Mucosa of descending colon (tissue), 3 donors: ENCODE measurements at regions not wholly inside any gene's neighbourhood (a gene's known extent, or its start where the extent isn't known, plus 50 kb on each side); places are given as distances from the start of the nearest gene placed in this dataset.

Source experiments
- ATAC-seq: fragments of 200-7000 bp; cut with Tn5 transposase; one replicate; pipeline ENCODE4 v1.9.1; 2020; ENCODE audit warnings: mild to moderate bottlenecking, moderate library complexity
- DNase-seq, 3 donors: peaks; one replicate each; pipeline ENCODE4 v3.0.0-alpha.2; 2020
- H3K36me3 ChIP-seq: fragments of 200-600 bp; one replicate; pipeline ENCODE4 v1.8.0; 2021; ENCODE audit warnings: low read depth, mild to moderate bottlenecking
- H3K4me1 ChIP-seq: fragments of 200-600 bp; one replicate; pipeline ENCODE4 v1.8.0; 2021; ENCODE audit warnings: low read depth, mild to moderate bottlenecking
- H3K4me3 ChIP-seq: fragments of 200-600 bp; one replicate; pipeline ENCODE4 v1.8.0; 2021; ENCODE audit warnings: mild to moderate bottlenecking
- H3K9me3 ChIP-seq: fragments of 200-600 bp; one replicate; pipeline ENCODE4 v1.8.0; 2021; ENCODE audit warnings: mild to moderate bottlenecking
- intact Hi-C, 2 donors: fragments of 100-400 bp; cut with DNase I in 1 of 2; cut with micrococcal nuclease in 1 of 2; formaldehyde crosslinking; loops; one replicate each; pipeline versions ENCODE4 v1.11.0 to v1.11.1; 2022; cut with DNase I, micrococcal nuclease
- TF ChIP-seq, protein P1 (sequence below): fragments of 200-600 bp; IDR thresholded peaks from one replicate; pipeline ENCODE4 v1.8.0; 2022; ENCODE audit warnings: antibody characterized with exemption, mild to moderate bottlenecking
- donor health status: DM: no; HTN: no; CAD: no; lungs with moderate emphysema.
- donor health status: DM: no; HTN: no; CAD: no.
- donor health status: DM: no; HTN: yes; CAD: no.

DNA sequence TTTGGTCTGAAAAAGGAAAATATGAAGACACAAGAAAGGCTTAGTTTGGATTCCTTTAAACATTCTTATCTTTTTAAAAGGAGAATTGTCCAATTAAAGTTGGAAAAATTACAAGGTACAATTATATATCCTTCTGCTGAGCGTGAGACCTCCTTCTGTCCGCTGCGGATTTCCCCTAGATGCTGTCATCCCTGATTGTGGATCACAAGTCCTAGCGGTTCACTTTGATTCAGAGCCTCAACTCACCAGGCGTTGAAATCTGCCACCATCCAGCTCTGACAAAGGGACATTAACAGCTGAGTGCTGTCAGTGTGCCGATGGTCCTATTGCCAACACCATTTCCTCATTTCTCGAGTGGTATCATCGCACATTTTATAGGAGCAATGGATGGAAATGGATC, 73.1 kb upstream of the PTER start:
- TF ChIP-seq, protein P1, sequence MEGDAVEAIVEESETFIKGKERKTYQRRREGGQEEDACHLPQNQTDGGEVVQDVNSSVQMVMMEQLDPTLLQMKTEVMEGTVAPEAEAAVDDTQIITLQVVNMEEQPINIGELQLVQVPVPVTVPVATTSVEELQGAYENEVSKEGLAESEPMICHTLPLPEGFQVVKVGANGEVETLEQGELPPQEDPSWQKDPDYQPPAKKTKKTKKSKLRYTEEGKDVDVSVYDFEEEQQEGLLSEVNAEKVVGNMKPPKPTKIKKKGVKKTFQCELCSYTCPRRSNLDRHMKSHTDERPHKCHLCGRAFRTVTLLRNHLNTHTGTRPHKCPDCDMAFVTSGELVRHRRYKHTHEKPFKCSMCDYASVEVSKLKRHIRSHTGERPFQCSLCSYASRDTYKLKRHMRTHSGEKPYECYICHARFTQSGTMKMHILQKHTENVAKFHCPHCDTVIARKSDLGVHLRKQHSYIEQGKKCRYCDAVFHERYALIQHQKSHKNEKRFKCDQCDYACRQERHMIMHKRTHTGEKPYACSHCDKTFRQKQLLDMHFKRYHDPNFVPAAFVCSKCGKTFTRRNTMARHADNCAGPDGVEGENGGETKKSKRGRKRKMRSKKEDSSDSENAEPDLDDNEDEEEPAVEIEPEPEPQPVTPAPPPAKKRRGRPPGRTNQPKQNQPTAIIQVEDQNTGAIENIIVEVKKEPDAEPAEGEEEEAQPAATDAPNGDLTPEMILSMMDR: no peak
- H3K4me3 ChIP-seq: no peak overlapping the region
- intact Hi-C loops: no loop called here
- H3K36me3 ChIP-seq: no peaks in the 10 kb centered on the region
- no peaks in the 10 kb centered on the region for H3K4me1 ChIP-seq
- DNase-seq (no peak), ATAC-seq (no peak)
- H3K9me3 ChIP-seq: peaks cover 3% of the 10 kb centered on the region

DNA sequence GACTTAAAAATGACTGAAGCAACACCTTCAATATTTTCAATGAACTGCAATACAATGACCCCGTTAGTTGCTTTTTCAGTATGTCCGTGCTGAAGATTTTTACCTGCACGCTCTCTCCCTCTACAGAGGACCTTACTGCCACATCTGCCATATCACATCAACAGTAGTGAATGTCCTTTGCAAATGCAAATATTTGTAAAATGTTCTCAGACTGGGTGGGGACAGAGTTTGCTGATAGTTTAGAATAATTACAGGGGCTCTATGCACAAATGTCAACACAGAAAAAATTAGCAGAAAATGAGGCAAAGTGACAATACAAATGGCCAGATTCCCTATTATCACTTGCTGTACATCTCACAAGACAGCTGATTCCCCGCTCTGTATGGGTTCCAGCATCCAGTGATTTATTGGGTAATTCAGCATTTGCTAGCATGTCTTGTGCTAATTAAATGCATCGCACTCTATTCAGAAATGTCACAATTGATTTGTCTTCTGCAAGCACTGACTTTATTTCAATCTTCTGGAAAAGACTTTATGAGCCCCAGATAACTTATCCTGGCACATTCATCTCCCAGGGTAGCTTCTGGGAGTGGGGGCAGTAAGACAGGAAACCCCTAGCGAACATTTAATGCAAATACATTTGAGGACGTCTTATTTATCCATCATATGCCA, 69.1 kb upstream of the PTER start:
- TF ChIP-seq, protein P1: no peak
- Histone ChIP-seq H3K36me3 (no peaks in the 10 kb centered on the region), H3K4me3 (no peak overlapping the region), H3K9me3 (no peaks in the 10 kb centered on the region), H3K4me1 (no peaks in the 10 kb centered on the region)
- DNase-seq (no peak), ATAC-seq (no peak)
- intact Hi-C loops: no loop called here

DNA sequence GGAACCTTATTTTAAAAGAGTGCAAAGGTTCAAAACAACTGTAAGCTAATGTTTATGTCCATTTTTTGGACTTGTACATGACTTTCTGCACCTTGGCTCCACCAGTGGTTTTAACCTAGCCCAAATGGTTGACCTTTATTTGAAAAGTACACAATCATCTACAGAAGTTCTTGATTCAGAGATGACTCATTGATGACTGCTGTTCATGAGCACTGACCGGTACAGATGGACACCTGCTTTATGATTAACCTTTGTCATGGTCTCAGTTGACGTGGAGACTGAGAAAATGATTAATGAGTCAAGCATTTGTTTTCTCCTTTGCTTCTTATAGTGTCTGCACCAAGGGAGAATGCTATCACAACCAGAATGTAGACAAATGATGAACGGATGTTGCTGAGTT, 55.7 kb upstream of the PTER start:
- DNase-seq (no peak), ATAC-seq (no peak)
- Histone ChIP-seq H3K4me1 (no peaks in the 10 kb centered on the region), H3K9me3 (no peaks in the 10 kb centered on the region), H3K36me3 (no peaks in the 10 kb centered on the region), H3K4me3 (no peak overlapping the region)
- intact Hi-C loops: no loop called here
- TF ChIP-seq, protein P1: no peak

DNA sequence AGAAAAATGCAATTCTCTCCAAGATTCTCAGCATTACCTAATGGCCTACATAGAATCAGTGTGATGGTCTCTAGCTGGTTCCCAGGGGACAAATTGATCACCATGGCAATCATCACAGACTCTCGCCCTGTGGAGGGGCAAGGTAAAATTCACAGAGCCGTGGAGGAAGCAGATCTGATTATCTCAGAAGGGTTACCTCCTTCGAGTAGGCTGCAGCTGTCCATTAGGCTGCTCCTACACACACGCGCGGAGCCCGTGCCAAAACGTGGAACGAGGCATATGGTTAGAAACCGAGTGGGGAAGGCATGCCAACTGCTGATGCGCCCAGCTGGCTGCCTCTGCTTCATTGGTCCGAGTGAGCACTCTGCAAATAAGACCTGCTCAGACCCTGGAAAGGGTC, 52.8 kb upstream of the PTER start:
- Histone ChIP-seq H3K9me3 (no peaks in the 10 kb centered on the region), H3K4me1 (no peaks in the 10 kb centered on the region), H3K4me3 (no peak overlapping the region), H3K36me3 (no peaks in the 10 kb centered on the region)
- TF ChIP-seq, protein P1: no peak
- DNase-seq (no peak), ATAC-seq (no peak)
- intact Hi-C loops: no loop called here

DNA sequence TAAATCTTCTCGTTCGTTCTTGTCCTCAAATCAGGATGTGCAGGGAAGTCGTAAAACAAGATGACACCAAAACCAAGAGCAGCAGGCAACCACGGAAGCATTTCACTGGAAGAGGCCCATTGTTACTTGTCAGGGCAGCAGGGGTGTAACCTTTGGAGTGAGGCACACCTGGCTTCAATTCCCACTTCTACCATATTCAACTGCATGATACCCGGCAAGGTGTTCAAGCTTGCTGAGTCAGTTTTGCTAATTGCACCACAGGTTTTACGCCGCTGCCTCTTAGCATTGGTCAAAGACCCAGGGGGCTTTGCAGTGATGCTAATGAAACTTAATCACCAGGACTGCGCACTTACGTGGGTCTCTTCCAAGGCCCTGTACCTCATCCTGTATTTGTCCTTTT, 50.0 kb upstream of the PTER start:
- Histone ChIP-seq H3K4me3 (no peak overlapping the region), H3K4me1 (no peaks in the 10 kb centered on the region), H3K9me3 (no peaks in the 10 kb centered on the region), H3K36me3 (no peaks in the 10 kb centered on the region)
- ATAC-seq (no peak), DNase-seq (no peak)
- TF ChIP-seq, protein P1: no peak
- intact Hi-C loops: no loop called here
